OCI-LY3 (cell line): ENCODE measurements at regions not wholly inside any gene's neighbourhood (a gene's known extent, or its start where the extent isn't known, plus 50 kb on each side); places are given as distances from the start of the nearest gene placed in this dataset.

Experiments
- H2AFZ ChIP-seq: fragments of 200-600, 300-600 bp; shearing (Covaris generic); 2 replicates; pipeline ENCODE4 v1.6.0; 2014; ENCODE audit warnings: antibody characterized with exemption, low read depth, low read length
- H3K27ac ChIP-seq: fragments of 200-600, 300-600 bp; sonication (generic); 2 replicates; pipeline ENCODE4 v1.5.1; 2014; ENCODE audit warnings: mild to moderate bottlenecking, low read length, moderate library complexity, mixed read lengths
- H3K27me3 ChIP-seq: fragments of 200-600, 300-600 bp; sonication (generic); 2 replicates; pipeline ENCODE4 v1.6.1; 2014; ENCODE audit warnings: low read depth, low read length, mixed read lengths
- H3K36me3 ChIP-seq: fragments of 200-600, 300-600 bp; sonication (generic); replicated peaks from 2 replicates; pipeline ENCODE3; 2014; ENCODE audit warnings: low read depth, low read length, mixed read lengths
- H3K4me1 ChIP-seq: fragments of 300-600, 200-600 bp; sonication (generic); 2 replicates; pipeline ENCODE4 v1.6.1; 2014; ENCODE audit warnings: low read length, mixed read lengths
- H3K4me2 ChIP-seq: fragments of 200-600, 300-600 bp; sonication (generic); 2 replicates; pipeline ENCODE4 v1.6.1; 2014; ENCODE audit warnings: low read length, mixed read lengths
- H3K4me3 ChIP-seq: fragments of 300-600, 200-600 bp; sonication (generic); 2 replicates; pipeline ENCODE4 v1.5.1; 2014; ENCODE audit warnings: antibody characterized with exemption, mild to moderate bottlenecking, low read length, moderate library complexity
- H3K79me2 ChIP-seq: fragments of 300-600, 200-600 bp; shearing (Covaris generic); 2 replicates; pipeline ENCODE4 v1.6.1; 2014; ENCODE audit warnings: mild to moderate bottlenecking, low read length, mixed read lengths
- H3K9ac ChIP-seq: fragments of 300-600, 200-600 bp; shearing (Covaris generic); 2 replicates; pipeline ENCODE4 v1.6.0; 2014; ENCODE audit warnings: mild to moderate bottlenecking, low read length, moderate library complexity
- H3K9me3 ChIP-seq: fragments of 200-600, 300-600 bp; shearing (Covaris generic); 2 replicates; pipeline ENCODE4 v1.6.1; 2014; ENCODE audit warnings: low read length, mixed read lengths; ENCODE audit not compliant: insufficient read depth
- H4K20me1 ChIP-seq: fragments of 200-600, 300-600 bp; sonication (generic); 2 replicates; pipeline ENCODE4 v1.6.1; 2016; ENCODE audit warnings: low read length, mixed read lengths; ENCODE audit not compliant: insufficient read depth
- CTCF ChIP-seq: fragments of 200-600, 300-600 bp; sonication (generic); IDR thresholded peaks from 2 replicates; pipeline ENCODE4 v1.5.1; 2014; ENCODE audit warnings: antibody characterized with exemption, low read length, low read depth
- EZH2phosphoT487 ChIP-seq: fragments of 200-600 bp; shearing (Covaris generic); IDR thresholded peaks from 2 replicates; pipeline ENCODE4 v1.6.1; 2018; ENCODE audit warnings: antibody characterized with exemption, mixed run types, low read depth

- Histone ChIP-seq H3K36me3 (no peaks in the 10 kb centered on the region), H3K79me2 (no peaks in the 10 kb centered on the region), H2AFZ (no peak overlapping the region), H3K27me3 (no peaks in the 10 kb centered on the region), H3K9me3 (no peaks in the 10 kb centered on the region), H3K9ac (no peak overlapping the region), H3K4me3 (no peak overlapping the region), H4K20me1 (no peaks in the 10 kb centered on the region), H3K4me1 (no peaks in the 10 kb centered on the region), H3K4me2 (no peak overlapping the region), H3K27ac (no peak overlapping the region)
- no peak for TF ChIP-seq CTCF
Measured at GRCh38 chr12:42673535-42673934, 84.0 kb upstream of the PRICKLE1 start.

- H3K27ac ChIP-seq = no peak overlapping the region
- no peaks in the 10 kb centered on the region for H3K79me2 ChIP-seq
- no peaks in the 10 kb centered on the region for H3K9me3 ChIP-seq
- no peaks in the 10 kb centered on the region for H4K20me1 ChIP-seq
- no peak for TF ChIP-seq CTCF
- TF ChIP-seq EZH2phosphoT487 = no peak
- H3K27me3 ChIP-seq = no peaks in the 10 kb centered on the region
- no peak overlapping the region for H3K9ac ChIP-seq
- no peaks in the 10 kb centered on the region for H3K36me3 ChIP-seq
- no peak overlapping the region for H3K4me3 ChIP-seq
- H3K4me2 ChIP-seq = no peak overlapping the region
- H2AFZ ChIP-seq = no peak overlapping the region
- H3K4me1 ChIP-seq = no peaks in the 10 kb centered on the region
Measured at GRCh38 chr12:42670719-42671118, 81.2 kb upstream of the PRICKLE1 start.

- H3K79me2 ChIP-seq = no peaks in the 10 kb centered on the region
- TF ChIP-seq EZH2phosphoT487 = no peak
- TF ChIP-seq CTCF = no peak
- H3K27ac ChIP-seq = no peak overlapping the region
- no peaks in the 10 kb centered on the region for H3K4me1 ChIP-seq
- no peak overlapping the region for H3K4me3 ChIP-seq
- H3K9ac ChIP-seq = no peak overlapping the region
- no peaks in the 10 kb centered on the region for H3K9me3 ChIP-seq
- H3K4me2 ChIP-seq = no peak overlapping the region
- H3K36me3 ChIP-seq = no peaks in the 10 kb centered on the region
- no peaks in the 10 kb centered on the region for H4K20me1 ChIP-seq
- no peaks in the 10 kb centered on the region for H3K27me3 ChIP-seq
- H2AFZ ChIP-seq = no peak overlapping the region
Measured at GRCh38 chr12:42669553-42669952, 80.0 kb upstream of the PRICKLE1 start.

GRCh38 chr12:42666671-42667243 is 77.2 kb upstream of the PRICKLE1 start:
- H2AFZ ChIP-seq = no peak overlapping the region
- no peaks in the 10 kb centered on the region for H3K27me3 ChIP-seq
- H4K20me1 ChIP-seq = no peaks in the 10 kb centered on the region
- H3K9ac ChIP-seq = no peak overlapping the region
- no peaks in the 10 kb centered on the region for H3K79me2 ChIP-seq
- H3K4me2 ChIP-seq = no peak overlapping the region
- no peak for TF ChIP-seq EZH2phosphoT487
- no peak for TF ChIP-seq CTCF
- no peaks in the 10 kb centered on the region for H3K9me3 ChIP-seq
- no peaks in the 10 kb centered on the region for H3K4me1 ChIP-seq
- H3K36me3 ChIP-seq = no peaks in the 10 kb centered on the region
- H3K27ac ChIP-seq = no peak overlapping the region
- no peak overlapping the region for H3K4me3 ChIP-seq
